ENCODE measurements at regions not wholly inside any gene's neighbourhood (a gene's known extent, or its start where the extent isn't known, plus 50 kb on each side); places are given as distances from the start of the nearest gene placed in this dataset.

- peaks cover 7% of the 10 kb centered on the region for H3K36me3 Mint-ChIP-seq (ENCODE audit: low read depth)
- H3K27me3 Mint-ChIP-seq (ENCODE audit: low read depth), result no peaks in the 10 kb centered on the region
- H3K4me1 Mint-ChIP-seq, result peaks cover 63% of the 10 kb centered on the region
- TF ChIP-seq, protein P1, sequence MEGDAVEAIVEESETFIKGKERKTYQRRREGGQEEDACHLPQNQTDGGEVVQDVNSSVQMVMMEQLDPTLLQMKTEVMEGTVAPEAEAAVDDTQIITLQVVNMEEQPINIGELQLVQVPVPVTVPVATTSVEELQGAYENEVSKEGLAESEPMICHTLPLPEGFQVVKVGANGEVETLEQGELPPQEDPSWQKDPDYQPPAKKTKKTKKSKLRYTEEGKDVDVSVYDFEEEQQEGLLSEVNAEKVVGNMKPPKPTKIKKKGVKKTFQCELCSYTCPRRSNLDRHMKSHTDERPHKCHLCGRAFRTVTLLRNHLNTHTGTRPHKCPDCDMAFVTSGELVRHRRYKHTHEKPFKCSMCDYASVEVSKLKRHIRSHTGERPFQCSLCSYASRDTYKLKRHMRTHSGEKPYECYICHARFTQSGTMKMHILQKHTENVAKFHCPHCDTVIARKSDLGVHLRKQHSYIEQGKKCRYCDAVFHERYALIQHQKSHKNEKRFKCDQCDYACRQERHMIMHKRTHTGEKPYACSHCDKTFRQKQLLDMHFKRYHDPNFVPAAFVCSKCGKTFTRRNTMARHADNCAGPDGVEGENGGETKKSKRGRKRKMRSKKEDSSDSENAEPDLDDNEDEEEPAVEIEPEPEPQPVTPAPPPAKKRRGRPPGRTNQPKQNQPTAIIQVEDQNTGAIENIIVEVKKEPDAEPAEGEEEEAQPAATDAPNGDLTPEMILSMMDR (conservative IDR thresholded peaks at IDR 0.05), result no peak
- H3K27ac Mint-ChIP-seq (ENCODE audit: unreplicated experiment), result no peak overlapping the region
- peaks cover 8% of the 10 kb centered on the region for H3K9me3 Mint-ChIP-seq
- peak overlapping the region; percentile 18 for H3K4me3 Mint-ChIP-seq
- no peak for DNase-seq (ENCODE audit: low read depth, low spot score)
Observed at GRCh38 chr5:125054146-125054545, 307.7 kb upstream of the ZNF608 start.

GRCh38 chr5:125056671-125057485 is 310.4 kb upstream of the ZNF608 start:
- Mint-ChIP-seq H3K27me3 (ENCODE audit: low read depth) (no peaks in the 10 kb centered on the region), H3K4me3 (peak overlapping the region; percentile 9), H3K4me1 (peaks cover 75% of the 10 kb centered on the region), H3K27ac (ENCODE audit: unreplicated experiment) (peak overlapping the region; percentile 91), H3K36me3 (ENCODE audit: low read depth) (peaks cover 7% of the 10 kb centered on the region), H3K9me3 (peaks cover 11% of the 10 kb centered on the region)
- DNase-seq (ENCODE audit: low read depth, low spot score), result no peak
- TF ChIP-seq, protein P1 (conservative IDR thresholded peaks at IDR 0.05), result no peak

DNA sequence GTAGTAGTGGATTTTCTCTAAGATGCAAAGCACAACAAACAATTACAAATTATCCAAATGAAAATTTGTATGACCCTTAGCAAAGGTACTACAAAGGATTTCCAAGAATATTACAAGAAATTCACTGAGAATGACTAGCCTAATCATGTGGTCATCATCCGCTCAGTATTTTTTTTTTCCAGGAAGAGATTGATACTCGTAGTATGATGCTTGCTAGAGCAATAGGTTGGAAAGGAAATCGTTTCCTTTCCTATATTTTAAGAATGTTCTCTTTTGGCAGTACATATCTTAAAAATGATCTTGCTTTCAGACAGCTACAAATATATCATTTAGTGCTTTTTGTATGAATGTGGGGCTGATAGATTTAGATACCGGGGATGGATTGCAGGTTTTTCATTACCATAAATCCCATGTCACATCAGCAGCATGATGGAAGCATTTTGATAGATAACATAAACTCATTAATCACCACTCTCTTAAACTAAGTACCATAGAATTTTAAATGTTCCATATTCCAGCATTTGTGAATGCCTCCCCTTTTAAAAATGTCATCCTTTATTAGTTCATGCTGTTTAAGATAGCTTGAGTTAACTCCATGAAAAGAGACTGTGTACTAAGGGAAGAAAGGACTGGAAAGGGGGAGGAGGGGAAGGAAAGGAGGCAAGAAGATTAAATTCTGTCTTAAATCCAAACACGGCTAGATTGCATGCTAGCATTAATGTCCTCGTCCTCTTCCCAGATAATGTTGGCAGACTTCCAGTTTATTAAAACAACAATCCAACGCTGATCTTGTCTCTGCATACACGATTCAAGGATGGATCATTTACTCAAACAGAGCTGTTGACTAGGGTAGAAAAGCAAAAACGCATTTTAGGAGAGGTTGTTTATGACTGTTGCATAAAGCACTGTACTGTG is 311.7 kb upstream of the ZNF608 start:
- peaks cover 69% of the 10 kb centered on the region for H3K4me1 Mint-ChIP-seq
- H3K4me3 Mint-ChIP-seq, result peak overlapping the region; percentile 42
- TF ChIP-seq, protein P1 (conservative IDR thresholded peaks at IDR 0.05), result no peak
- peaks cover 3% of the 10 kb centered on the region for H3K36me3 Mint-ChIP-seq (ENCODE audit: low read depth)
- peaks cover 6% of the 10 kb centered on the region for H3K9me3 Mint-ChIP-seq
- no peak for DNase-seq (ENCODE audit: low read depth, low spot score)
- no peaks in the 10 kb centered on the region for H3K27me3 Mint-ChIP-seq (ENCODE audit: low read depth)
- H3K27ac Mint-ChIP-seq (ENCODE audit: unreplicated experiment), result peak overlapping the region; percentile 22

DNA sequence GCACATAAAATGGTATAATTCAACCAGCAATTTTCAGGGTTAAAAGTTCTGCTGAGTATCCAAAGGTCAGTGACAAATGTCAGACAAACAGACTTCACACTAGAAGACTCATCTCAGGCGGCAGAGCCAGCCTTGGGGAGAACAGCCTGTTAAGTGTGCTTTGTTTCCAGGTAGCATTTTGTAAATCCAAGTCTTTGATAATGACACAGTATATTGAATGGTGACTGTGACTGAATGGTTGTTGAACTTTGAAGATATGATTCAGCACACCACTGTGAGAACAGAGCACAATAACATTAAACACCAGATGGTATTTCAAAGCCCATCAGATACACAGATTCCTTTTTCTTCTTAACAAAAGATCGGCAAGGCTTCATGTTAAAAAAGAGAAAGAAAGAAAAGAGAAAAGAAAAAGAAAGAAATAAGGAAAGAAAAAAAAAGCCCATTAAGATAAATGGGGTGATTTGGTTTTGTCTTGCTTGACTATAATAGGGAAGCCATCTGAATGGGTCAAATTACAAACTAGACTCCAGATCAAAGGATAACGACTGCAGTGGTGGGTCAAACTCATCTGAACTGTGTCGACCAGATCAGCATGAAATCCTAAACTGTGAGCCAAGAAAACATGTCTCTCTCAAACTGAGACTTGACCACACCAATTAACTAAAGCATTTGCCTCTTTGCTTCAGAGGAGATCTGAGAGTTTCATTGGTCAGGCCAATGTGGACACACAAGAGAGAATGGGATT is 313.0 kb upstream of the ZNF608 start:
- peaks cover 67% of the 10 kb centered on the region for H3K4me1 Mint-ChIP-seq
- no peaks in the 10 kb centered on the region for H3K36me3 Mint-ChIP-seq (ENCODE audit: low read depth)
- H3K27me3 Mint-ChIP-seq (ENCODE audit: low read depth), result no peaks in the 10 kb centered on the region
- peak overlapping the region; percentile 77 for H3K27ac Mint-ChIP-seq (ENCODE audit: unreplicated experiment)
- H3K4me3 Mint-ChIP-seq, result peak overlapping the region; percentile 12
- DNase-seq (ENCODE audit: low read depth, low spot score), result peak; percentile 20
- H3K9me3 Mint-ChIP-seq, result peaks cover 2% of the 10 kb centered on the region
- TF ChIP-seq, protein P1 (conservative IDR thresholded peaks at IDR 0.05), result no peak

DNA sequence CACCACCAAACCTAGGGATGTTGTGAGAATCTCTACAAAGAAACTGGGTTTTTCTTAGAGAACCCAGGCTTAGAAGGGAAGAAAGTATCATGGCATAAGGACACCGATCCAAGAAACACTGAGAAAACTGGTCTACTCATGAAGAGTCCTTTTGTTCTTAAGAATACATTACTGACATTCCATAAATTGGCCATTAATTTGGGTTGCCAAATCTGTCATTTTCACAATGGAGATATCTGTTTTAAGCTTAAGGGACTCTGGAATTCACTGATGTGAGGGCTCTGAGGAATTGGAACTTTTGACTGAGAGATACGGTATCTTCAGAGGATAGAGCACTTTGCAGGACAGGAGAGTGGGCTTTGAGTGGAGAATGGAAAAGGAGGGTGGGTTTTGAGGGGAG is 315.3 kb upstream of the ZNF608 start:
- H3K36me3 Mint-ChIP-seq (ENCODE audit: low read depth), result no peaks in the 10 kb centered on the region
- H3K27ac Mint-ChIP-seq (ENCODE audit: unreplicated experiment), result no peak overlapping the region
- peaks cover 2% of the 10 kb centered on the region for H3K9me3 Mint-ChIP-seq
- H3K4me3 Mint-ChIP-seq, result no peak overlapping the region
- H3K4me1 Mint-ChIP-seq, result peaks cover 76% of the 10 kb centered on the region
- no peaks in the 10 kb centered on the region for H3K27me3 Mint-ChIP-seq (ENCODE audit: low read depth)
- TF ChIP-seq, protein P1 (conservative IDR thresholded peaks at IDR 0.05), result no peak
- DNase-seq (ENCODE audit: low read depth, low spot score), result no peak

Measured in neural crest cell (in vitro differentiated cells).